Osteoblast (primary cell): ENCODE measurements at regions not wholly inside any gene's neighbourhood (a gene's known extent, or its start where the extent isn't known, plus 50 kb on each side); places are given as distances from the start of the nearest gene placed in this dataset.

Experiments used
- DNase-seq: peaks from one replicate; pipeline ENCODE4 v3.0.0; 2011; ENCODE audit warnings: low spot score, mixed read lengths; ENCODE audit not compliant: insufficient read length; ENCODE audit errors: missing footprints
- H2AFZ ChIP-seq: 2 replicates; pipeline ENCODE4 v1.6.0; 2011; ENCODE audit warnings: mild to moderate bottlenecking, low read length
- H3K27ac ChIP-seq: 2 replicates; pipeline ENCODE4 v1.5.1; 2011; ENCODE audit warnings: mild to moderate bottlenecking, low read depth, low read length, moderate library complexity
- H3K27me3 ChIP-seq: 2 replicates; pipeline ENCODE4 v1.6.0; 2012; ENCODE audit warnings: mild to moderate bottlenecking, control low read depth, inconsistent platforms, low read length, moderate library complexity; ENCODE audit not compliant: insufficient read depth
- H3K36me3 ChIP-seq: 2 replicates; pipeline ENCODE4 v1.5.1; 2011; ENCODE audit warnings: mild to moderate bottlenecking, low read length, control low read depth, moderate library complexity; ENCODE audit not compliant: insufficient read depth
- H3K4me1 ChIP-seq: 2 replicates; pipeline ENCODE4 v1.5.1; 2011; ENCODE audit warnings: mild to moderate bottlenecking, low read length, control low read depth, moderate library complexity; ENCODE audit not compliant: insufficient read depth
- H3K4me2 ChIP-seq: 2 replicates; pipeline ENCODE4 v1.6.0; 2011; ENCODE audit warnings: mild to moderate bottlenecking, low read length; ENCODE audit not compliant: insufficient read depth
- H3K4me3 ChIP-seq: fragments of 200-600 bp; sonication (generic); 3 replicates; pipeline ENCODE4 v1.5.1; 2012; ENCODE audit warnings: mild to moderate bottlenecking, low read length, inconsistent platforms; ENCODE audit not compliant: insufficient read depth
- H3K79me2 ChIP-seq: 2 replicates; pipeline ENCODE4 v1.6.0; 2012; ENCODE audit warnings: mild to moderate bottlenecking, low read length, control low read depth, inconsistent platforms; ENCODE audit not compliant: insufficient read depth
- H3K9me3 ChIP-seq: 2 replicates; pipeline ENCODE4 v1.5.1; 2011; ENCODE audit warnings: low read depth, low read length, control low read depth
- H4K20me1 ChIP-seq: 2 replicates; pipeline ENCODE4 v1.6.0; 2012; ENCODE audit warnings: mild to moderate bottlenecking, low read length, control low read depth; ENCODE audit not compliant: insufficient read depth
- TF ChIP-seq, protein P1 (sequence below): IDR thresholded peaks from 2 replicates; pipeline ENCODE4 v1.5.1; 2011; ENCODE audit warnings: mild to moderate bottlenecking, low read depth, low read length, moderate library complexity; ENCODE audit errors: extremely low read depth

DNA sequence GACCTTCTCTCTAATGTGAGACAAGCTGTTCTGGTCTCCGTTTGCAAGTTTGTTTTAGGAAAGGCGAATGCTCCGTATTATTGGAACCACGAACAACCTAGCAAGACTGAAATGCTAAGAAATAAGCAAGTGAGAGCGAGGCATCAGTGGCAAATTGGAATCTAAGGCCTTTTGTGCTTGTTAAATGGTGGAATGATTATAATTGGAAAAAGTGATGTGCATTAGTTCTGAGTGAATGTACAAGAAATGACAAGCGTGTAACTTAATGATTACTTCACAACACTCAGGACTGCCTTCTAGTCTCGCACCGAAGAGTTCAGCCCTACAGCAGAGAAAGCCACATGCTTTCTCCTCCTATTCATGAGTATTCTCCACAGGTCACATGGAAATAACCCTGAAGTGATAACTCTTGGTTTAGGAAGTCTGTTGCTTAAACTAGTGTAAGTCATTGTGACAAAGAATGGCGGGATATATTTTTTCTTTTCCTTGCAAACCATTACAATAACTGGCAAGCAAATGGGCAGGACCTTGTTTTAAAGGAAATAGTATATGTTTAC lies 392.2 kb upstream of the FIGN start:
- TF ChIP-seq, protein P1, sequence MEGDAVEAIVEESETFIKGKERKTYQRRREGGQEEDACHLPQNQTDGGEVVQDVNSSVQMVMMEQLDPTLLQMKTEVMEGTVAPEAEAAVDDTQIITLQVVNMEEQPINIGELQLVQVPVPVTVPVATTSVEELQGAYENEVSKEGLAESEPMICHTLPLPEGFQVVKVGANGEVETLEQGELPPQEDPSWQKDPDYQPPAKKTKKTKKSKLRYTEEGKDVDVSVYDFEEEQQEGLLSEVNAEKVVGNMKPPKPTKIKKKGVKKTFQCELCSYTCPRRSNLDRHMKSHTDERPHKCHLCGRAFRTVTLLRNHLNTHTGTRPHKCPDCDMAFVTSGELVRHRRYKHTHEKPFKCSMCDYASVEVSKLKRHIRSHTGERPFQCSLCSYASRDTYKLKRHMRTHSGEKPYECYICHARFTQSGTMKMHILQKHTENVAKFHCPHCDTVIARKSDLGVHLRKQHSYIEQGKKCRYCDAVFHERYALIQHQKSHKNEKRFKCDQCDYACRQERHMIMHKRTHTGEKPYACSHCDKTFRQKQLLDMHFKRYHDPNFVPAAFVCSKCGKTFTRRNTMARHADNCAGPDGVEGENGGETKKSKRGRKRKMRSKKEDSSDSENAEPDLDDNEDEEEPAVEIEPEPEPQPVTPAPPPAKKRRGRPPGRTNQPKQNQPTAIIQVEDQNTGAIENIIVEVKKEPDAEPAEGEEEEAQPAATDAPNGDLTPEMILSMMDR: no peak
- DNase-seq: no peak
- Histone ChIP-seq H3K9me3 (no peaks in the 10 kb centered on the region), H3K4me2 (no peak overlapping the region), H3K4me3 (no peak overlapping the region), H3K27me3 (no peaks in the 10 kb centered on the region), H4K20me1 (no peaks in the 10 kb centered on the region), H3K79me2 (no peaks in the 10 kb centered on the region), H3K36me3 (no peaks in the 10 kb centered on the region), H2AFZ (no peak overlapping the region), H3K27ac (no peak overlapping the region), H3K4me1 (no peaks in the 10 kb centered on the region)

DNA sequence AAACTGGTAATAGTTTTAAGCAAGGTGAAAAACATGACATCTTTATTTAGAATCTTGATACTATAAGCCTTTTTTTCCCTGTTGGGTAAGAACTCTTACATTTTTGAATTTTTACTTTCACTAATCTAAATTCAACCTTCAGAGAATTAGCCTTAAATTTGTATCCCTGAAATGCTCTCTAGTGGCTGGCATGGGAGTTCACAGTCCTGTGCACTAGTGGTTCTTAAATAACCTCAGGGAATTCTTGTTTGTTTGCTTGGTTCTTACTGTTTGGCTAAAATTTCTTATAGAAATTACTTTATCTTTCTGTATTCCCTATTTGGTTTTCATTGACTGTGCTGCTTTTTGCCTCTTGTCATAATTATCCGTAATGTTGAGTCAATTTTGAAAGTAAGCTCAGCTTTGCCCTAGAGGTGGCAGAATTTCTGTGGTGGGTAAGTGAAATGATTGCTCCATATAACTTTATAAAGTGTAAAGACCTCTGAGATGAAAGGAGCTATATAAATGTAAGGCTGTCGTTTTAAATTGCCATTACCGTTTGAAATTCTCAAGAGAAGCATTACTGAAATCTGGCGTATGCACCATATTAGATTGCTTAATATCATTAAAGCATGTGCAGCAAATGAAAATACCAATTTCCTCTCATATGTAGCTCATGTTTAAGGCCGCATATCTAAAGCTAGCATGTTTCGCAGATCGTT lies 391.3 kb upstream of the FIGN start:
- H3K4me3 ChIP-seq: no peak overlapping the region
- H3K27ac ChIP-seq: no peak overlapping the region
- H3K27me3 ChIP-seq: no peaks in the 10 kb centered on the region
- H3K79me2 ChIP-seq: no peaks in the 10 kb centered on the region
- H3K4me2 ChIP-seq: peak overlapping the region; percentile 17
- H4K20me1 ChIP-seq: no peaks in the 10 kb centered on the region
- H3K4me1 ChIP-seq: no peaks in the 10 kb centered on the region
- no peaks in the 10 kb centered on the region for H3K9me3 ChIP-seq
- H2AFZ ChIP-seq: no peak overlapping the region
- no peaks in the 10 kb centered on the region for H3K36me3 ChIP-seq
- TF ChIP-seq, protein P1: peak; percentile 43
- DNase-seq: no peak

DNA sequence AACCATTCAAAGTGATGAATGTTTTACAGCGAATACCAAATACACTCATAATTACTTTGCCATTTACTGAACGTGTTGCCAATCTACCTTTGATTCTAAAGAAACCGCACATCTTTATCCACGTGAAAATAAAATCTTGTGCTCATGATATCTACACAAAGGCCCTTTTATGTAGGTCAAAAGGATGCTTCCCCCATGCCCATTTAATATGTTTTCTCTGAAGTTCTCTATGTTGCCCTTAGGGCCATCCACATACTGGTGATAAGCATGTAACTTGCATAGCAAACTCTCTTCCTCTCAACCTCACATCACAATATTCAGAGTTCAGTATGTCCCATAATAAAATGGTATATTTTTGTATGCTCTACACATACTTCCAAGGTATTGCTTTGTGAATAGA lies 380.0 kb upstream of the FIGN start:
- H3K4me2 ChIP-seq: no peak overlapping the region
- H3K27ac ChIP-seq: no peak overlapping the region
- no peak for DNase-seq
- no peak overlapping the region for H2AFZ ChIP-seq
- TF ChIP-seq, protein P1: no peak
- H3K4me3 ChIP-seq: no peak overlapping the region
- no peaks in the 10 kb centered on the region for H3K9me3 ChIP-seq
- H4K20me1 ChIP-seq: no peaks in the 10 kb centered on the region
- H3K4me1 ChIP-seq: no peaks in the 10 kb centered on the region
- H3K36me3 ChIP-seq: no peaks in the 10 kb centered on the region
- H3K79me2 ChIP-seq: no peaks in the 10 kb centered on the region
- no peaks in the 10 kb centered on the region for H3K27me3 ChIP-seq

DNA sequence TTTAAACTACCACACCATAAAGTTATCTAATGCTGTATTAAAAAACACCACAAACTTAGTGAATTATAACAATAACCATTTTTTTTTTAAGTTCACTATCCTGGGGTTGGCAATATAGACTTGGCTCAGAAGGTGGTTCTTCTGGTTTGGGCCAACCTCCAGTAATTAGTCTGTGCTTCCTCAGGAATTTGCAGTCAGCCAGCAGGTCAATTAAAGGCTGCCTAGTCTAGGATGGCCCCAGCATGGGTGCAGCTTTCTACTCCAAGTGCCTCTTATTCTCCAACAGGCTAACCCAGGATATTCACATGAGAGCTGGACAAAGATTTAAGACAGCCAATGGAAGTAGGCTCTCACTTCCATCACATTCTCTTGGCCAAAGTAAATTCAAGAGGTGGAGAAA lies 379.1 kb upstream of the FIGN start:
- DNase-seq: no peak
- no peaks in the 10 kb centered on the region for H3K9me3 ChIP-seq
- H2AFZ ChIP-seq: no peak overlapping the region
- no peak overlapping the region for H3K4me2 ChIP-seq
- H4K20me1 ChIP-seq: no peaks in the 10 kb centered on the region
- TF ChIP-seq, protein P1: no peak
- no peaks in the 10 kb centered on the region for H3K79me2 ChIP-seq
- H3K36me3 ChIP-seq: no peaks in the 10 kb centered on the region
- H3K4me3 ChIP-seq: no peak overlapping the region
- no peak overlapping the region for H3K27ac ChIP-seq
- H3K27me3 ChIP-seq: no peaks in the 10 kb centered on the region
- H3K4me1 ChIP-seq: no peaks in the 10 kb centered on the region
